GM12878 (cell line): ENCODE measurements at regions not wholly inside any gene's neighbourhood (a gene's known extent, or its start where the extent isn't known, plus 50 kb on each side); places are given as distances from the start of the nearest gene placed in this dataset.

Experiments
- ATAC-seq: fragments of 200-7000 bp; cut with Tn5 transposase; 3 replicates; pipeline ENCODE4 v1.9.1; 2020; ENCODE audit warnings: mild to moderate bottlenecking, moderate library complexity
- BruUV-seq: library from RNA; stranded (reverse); fragments of 400-500 nt; replicated peaks from 2 replicates; lab custom pipeline; 2021; lab: Mats Ljungman, UMichigan
- CTCF ChIA-PET: fragments of 300-600 bp; sonication (Branson Sonifier 250); formaldehyde crosslinking; extraction: SDS; loops from one replicate; lab custom pipeline; 2021; ENCODE audit warnings: inconsistent platforms; lab: Yijun Ruan, JAX
- POLR2A ChIA-PET: fragments of 350-600 bp; formaldehyde crosslinking; extraction: SDS; loops from one replicate; lab custom pipeline; 2021; ENCODE audit warnings: inconsistent platforms; lab: Charles Lee
- RAD21 ChIA-PET: fragments of 300-600 bp; sonication (Branson Sonifier 250); formaldehyde crosslinking; loops from one replicate; lab custom pipeline; 2023; ENCODE audit warnings: antibody characterized with exemption; ENCODE audit not compliant: unreplicated experiment; lab: Charles Lee
- SMC1A ChIA-PET: fragments of 300-600 bp; sonication (Branson Sonifier 250); formaldehyde crosslinking; loops from one replicate; lab custom pipeline; 2023; ENCODE audit not compliant: unreplicated experiment, uncharacterized antibody; lab: Charles Lee
- DNase-seq: peaks from one replicate; pipeline ENCODE4 v3.0.0-alpha.2; 2011; ENCODE audit warnings: low read depth, low spot score
- FAIRE-seq: peaks from 3 replicates; lab custom pipeline; 2011; peaks lifted over from hg19 to GRCh38; lab: Jason Lieb, UNC
- H2AFZ ChIP-seq: 2 replicates; pipeline ENCODE4 v1.6.0; 2011; ENCODE audit warnings: low read depth, low read length, control low read depth; ENCODE audit not compliant: control insufficient read depth
- H3K27ac ChIP-seq: 2 replicates; pipeline ENCODE4 v1.5.1; 2011; ENCODE audit warnings: control low read depth; ENCODE audit not compliant: control insufficient read depth, insufficient read depth
- H3K27me3 ChIP-seq, 2 experiments: replicated peaks in 1 of 2; 2 replicates each; pipeline versions ENCODE4 v1.6.0 to v1.6.1; 2011; ENCODE audit warnings: low read length in 1 of 2; ENCODE audit not compliant: control insufficient read depth in 2 of 2, insufficient read depth in 2 of 2
- H3K36me3 ChIP-seq, 2 experiments: 2 replicates each; pipeline ENCODE4 v1.5.1; 2011; ENCODE audit warnings: low read length in 1 of 2; ENCODE audit not compliant: control insufficient read depth in 2 of 2, insufficient read depth in 2 of 2
- H3K4me1 ChIP-seq: 2 replicates; pipeline ENCODE4 v1.6.1; 2011; ENCODE audit warnings: mild to moderate bottlenecking, low read length, moderate library complexity, mixed read lengths; ENCODE audit not compliant: control insufficient read depth, insufficient read depth
- H3K4me2 ChIP-seq: 2 replicates; pipeline ENCODE4 v1.6.0; 2011; ENCODE audit warnings: control low read depth; ENCODE audit not compliant: control insufficient read depth, insufficient read depth
- H3K4me3 ChIP-seq: fragments of 200-600 bp; sonication (generic); 2 replicates; pipeline ENCODE4 v1.5.1; 2016
- H3K79me2 ChIP-seq: 2 replicates; pipeline ENCODE4 v1.6.0; 2011; ENCODE audit warnings: low read length; ENCODE audit not compliant: control insufficient read depth, insufficient read depth
- H3K9ac ChIP-seq: 2 replicates; pipeline ENCODE4 v1.8.0; 2011; ENCODE audit warnings: low read length, control low read depth, mixed read lengths; ENCODE audit not compliant: control insufficient read depth, insufficient read depth
- H3K9me3 ChIP-seq: replicated peaks from 3 replicates; pipeline ENCODE4 v1.5.1; 2011; ENCODE audit warnings: mild to moderate bottlenecking, low read length; ENCODE audit not compliant: control insufficient read depth, insufficient read depth
- H4K20me1 ChIP-seq: 2 replicates; pipeline ENCODE4 v1.6.0; 2011; ENCODE audit not compliant: control insufficient read depth, insufficient read depth
- CREB1 ChIP-seq: IDR thresholded peaks from 2 replicates; pipeline ENCODE4 v1.6.1; 2012; ENCODE audit warnings: low read depth, mild to moderate bottlenecking, inconsistent platforms
- CREM ChIP-seq: IDR thresholded peaks from 2 replicates; pipeline ENCODE4 v1.6.1; 2014; ENCODE audit warnings: antibody characterized with exemption, low read depth
- GABPA ChIP-seq: IDR thresholded peaks from 2 replicates; pipeline ENCODE4 v1.6.1; 2014; ENCODE audit warnings: antibody characterized with exemption, low read depth, mild to moderate bottlenecking, inconsistent platforms
- JUNB ChIP-seq: IDR thresholded peaks from 2 replicates; pipeline ENCODE4 v1.6.1; 2016; ENCODE audit warnings: antibody characterized with exemption, mild to moderate bottlenecking
- MYB ChIP-seq: fragments of 150-350 bp; IDR thresholded peaks from 2 replicates; pipeline ENCODE4 v1.6.1; 2014; ENCODE audit warnings: mild to moderate bottlenecking, low read depth, low read length, borderline replicate concordance
- ZNF207 ChIP-seq: fragments of 450-650 bp; IDR thresholded peaks from 2 replicates; pipeline ENCODE4 v1.6.1; 2014; ENCODE audit warnings: antibody characterized with exemption, mild to moderate bottlenecking, borderline replicate concordance
- WGBS: methylation state at CpG from one replicate; pipeline ENCODE4 v1.1.6; 2016; ENCODE audit warnings: low lambda C conversion rate; ENCODE audit not compliant: insufficient replicate concordance, insufficient coverage; ENCODE audit errors: missing lambda C conversion rate; 5-methylcytosine and 5-hydroxymethylcytosine counted together
- in situ Hi-C: fragments of 300-500 bp; cut with MboI; formaldehyde crosslinking; loops from 9 replicates; pipeline ENCODE4 v1.14.3; 2018; ENCODE audit warnings: mixed read lengths
- intact Hi-C: fragments of 100-400 bp; cut with micrococcal nuclease; formaldehyde crosslinking; loops from one replicate; pipeline ENCODE4 v1.14.2; 2022; ENCODE audit not compliant: unreplicated experiment
- TF ChIP-seq, protein P1 (sequence below): fragments of 450-650 bp; formaldehyde crosslinking; IDR thresholded peaks from 2 replicates; pipeline ENCODE4 v1.4.0; 2022; ENCODE audit warnings: mild to moderate bottlenecking, moderate library complexity
- TF ChIP-seq, protein P2 (sequence below): IDR thresholded peaks from 2 replicates; pipeline ENCODE4 v1.6.1; 2011; ENCODE audit warnings: low read depth, mild to moderate bottlenecking, low read length, moderate library complexity, borderline replicate concordance; ENCODE audit errors: extremely low read depth
- TF ChIP-seq, protein P3 (sequence below): IDR thresholded peaks from 2 replicates; pipeline ENCODE4 v1.6.1; 2012; ENCODE audit warnings: low read length, inconsistent platforms

DNA sequence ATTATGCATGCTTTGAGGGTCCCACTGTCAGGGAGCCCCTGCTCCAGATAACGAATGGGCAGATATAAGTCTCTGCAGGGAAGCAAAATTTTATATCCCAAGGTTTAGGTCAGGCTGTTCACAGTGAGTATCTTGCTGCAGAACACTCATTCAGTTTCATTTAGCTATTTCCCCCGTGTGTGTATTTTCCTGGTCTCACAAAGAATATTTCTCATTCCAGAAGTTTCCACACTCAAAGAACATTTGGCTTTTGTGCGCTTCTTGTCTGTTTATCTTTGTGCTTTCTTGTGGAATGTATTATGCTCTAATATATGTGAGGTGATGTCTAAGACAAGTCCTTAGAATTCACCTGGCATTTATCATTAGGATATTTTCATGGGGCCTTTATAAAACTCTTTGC lies 140.4 kb upstream of the MMADHC start:
- Histone ChIP-seq H3K27ac (no peak overlapping the region), H3K9me3 (no peaks in the 10 kb centered on the region), H3K27me3 (no peaks in the 10 kb centered on the region), H4K20me1 (no peaks in the 10 kb centered on the region), H2AFZ (no peak overlapping the region), H3K9ac (no peak overlapping the region), H3K4me3 (no peak overlapping the region), H3K79me2 (no peaks in the 10 kb centered on the region), H3K4me1 (no peaks in the 10 kb centered on the region), H3K36me3 (no peaks in the 10 kb centered on the region), H3K4me2 (no peak overlapping the region)
- no peak for DNase-seq
- ATAC-seq: no peak
- TF ChIP-seq MYB (no peak), GABPA (no peak), CREB1 (no peak), CREM (no peak), JUNB (no peak), ZNF207 (no peak)
- TF ChIP-seq, protein P1, sequence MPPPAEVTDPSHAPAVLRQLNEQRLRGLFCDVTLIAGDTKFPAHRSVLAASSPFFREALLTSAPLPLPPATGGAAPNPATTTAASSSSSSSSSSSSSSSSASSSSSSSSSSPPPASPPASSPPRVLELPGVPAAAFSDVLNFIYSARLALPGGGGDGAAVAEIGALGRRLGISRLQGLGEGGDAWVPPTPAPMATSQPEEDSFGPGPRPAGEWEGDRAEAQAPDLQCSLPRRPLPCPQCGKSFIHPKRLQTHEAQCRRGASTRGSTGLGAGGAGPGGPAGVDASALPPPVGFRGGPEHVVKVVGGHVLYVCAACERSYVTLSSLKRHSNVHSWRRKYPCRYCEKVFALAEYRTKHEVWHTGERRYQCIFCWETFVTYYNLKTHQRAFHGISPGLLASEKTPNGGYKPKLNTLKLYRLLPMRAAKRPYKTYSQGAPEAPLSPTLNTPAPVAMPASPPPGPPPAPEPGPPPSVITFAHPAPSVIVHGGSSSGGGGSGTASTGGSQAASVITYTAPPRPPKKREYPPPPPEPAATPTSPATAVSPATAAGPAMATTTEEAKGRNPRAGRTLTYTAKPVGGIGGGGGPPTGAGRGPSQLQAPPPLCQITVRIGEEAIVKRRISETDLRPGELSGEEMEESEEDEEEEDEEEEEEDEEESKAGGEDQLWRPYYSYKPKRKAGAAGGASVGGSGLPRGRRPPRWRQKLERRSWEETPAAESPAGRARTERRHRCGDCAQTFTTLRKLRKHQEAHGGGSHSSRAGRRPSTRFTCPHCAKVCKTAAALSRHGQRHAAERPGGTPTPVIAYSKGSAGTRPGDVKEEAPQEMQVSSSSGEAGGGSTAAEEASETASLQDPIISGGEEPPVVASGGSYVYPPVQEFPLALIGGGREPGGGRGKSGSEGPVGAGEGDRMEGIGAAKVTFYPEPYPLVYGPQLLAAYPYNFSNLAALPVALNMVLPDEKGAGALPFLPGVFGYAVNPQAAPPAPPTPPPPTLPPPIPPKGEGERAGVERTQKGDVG (CRISPR knock-in tag): no peak
- TF ChIP-seq, protein P2, sequence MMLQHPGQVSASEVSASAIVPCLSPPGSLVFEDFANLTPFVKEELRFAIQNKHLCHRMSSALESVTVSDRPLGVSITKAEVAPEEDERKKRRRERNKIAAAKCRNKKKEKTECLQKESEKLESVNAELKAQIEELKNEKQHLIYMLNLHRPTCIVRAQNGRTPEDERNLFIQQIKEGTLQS: no peak
- TF ChIP-seq, protein P3, sequence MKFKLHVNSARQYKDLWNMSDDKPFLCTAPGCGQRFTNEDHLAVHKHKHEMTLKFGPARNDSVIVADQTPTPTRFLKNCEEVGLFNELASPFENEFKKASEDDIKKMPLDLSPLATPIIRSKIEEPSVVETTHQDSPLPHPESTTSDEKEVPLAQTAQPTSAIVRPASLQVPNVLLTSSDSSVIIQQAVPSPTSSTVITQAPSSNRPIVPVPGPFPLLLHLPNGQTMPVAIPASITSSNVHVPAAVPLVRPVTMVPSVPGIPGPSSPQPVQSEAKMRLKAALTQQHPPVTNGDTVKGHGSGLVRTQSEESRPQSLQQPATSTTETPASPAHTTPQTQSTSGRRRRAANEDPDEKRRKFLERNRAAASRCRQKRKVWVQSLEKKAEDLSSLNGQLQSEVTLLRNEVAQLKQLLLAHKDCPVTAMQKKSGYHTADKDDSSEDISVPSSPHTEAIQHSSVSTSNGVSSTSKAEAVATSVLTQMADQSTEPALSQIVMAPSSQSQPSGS: no peak
- WGBS: 23% methylated on average over 3 of the region's 3 CpGs
- in situ Hi-C loops: no loop called here
- BruUV-seq: no TSS peak
- ChIA-PET CTCF (no interaction called here), SMC1A (interaction anchor here (0.8 kb wide), 1 partner anchor 11 kb away, joined by 3 read pairs; no protein-coding TSS in a partner anchor), RAD21 (no interaction called here), POLR2A (no interaction called here)
- no peak for FAIRE-seq
- intact Hi-C loops: no loop called here
